HCT116 (cell line): ENCODE measurements at regions not wholly inside any gene's neighbourhood (a gene's known extent, or its start where the extent isn't known, plus 50 kb on each side); places are given as distances from the start of the nearest gene placed in this dataset.

Source experiments
- ATAC-seq: fragments of 200-7000 bp; cut with Tn5 transposase; 2 replicates; pipeline ENCODE4 v1.9.1; 2020; ENCODE audit warnings: mild to moderate bottlenecking, moderate library complexity
- BruUV-seq: library from RNA; stranded (reverse); fragments of 400-500 nt; replicated peaks from 2 replicates; lab custom pipeline; 2021; lab: Mats Ljungman, UMichigan
- CTCF ChIA-PET: fragments of 300-600 bp; sonication (Branson Sonifier 250); formaldehyde crosslinking; loops from one replicate; lab custom pipeline; 2021; ENCODE audit warnings: antibody characterized with exemption; lab: Charles Lee
- POLR2A ChIA-PET: fragments of 300-600, 350-600 bp; sonication (Branson Sonifier 250); formaldehyde crosslinking; loops from one replicate; lab custom pipeline; 2021; ENCODE audit warnings: antibody characterized with exemption; lab: Charles Lee
- RAD21 ChIA-PET, 2 experiments: fragments of 300-600 bp; sonication (Branson Sonifier 250); formaldehyde crosslinking; loops; one replicate each; lab custom pipeline; 2023; ENCODE audit warnings: low total read pairs in 2 of 2; ENCODE audit not compliant: uncharacterized antibody in 2 of 2, unreplicated experiment in 2 of 2, low non-redundant PET in 1 of 2; lab: Charles Lee
- DNase-seq: peaks from one replicate; pipeline ENCODE4 v3.0.0-alpha.2; 2010; ENCODE audit warnings: low read depth, low spot score
- H2AFZ ChIP-seq: fragments of 200-600 bp; shearing (Covaris generic), sonication (generic); 2 replicates; pipeline ENCODE4 v1.6.1; 2017; ENCODE audit warnings: low read depth, mixed run types, mixed read lengths, antibody characterized with exemption, low read length; ENCODE audit not compliant: poor library complexity, severe bottlenecking
- H3K27ac ChIP-seq: 2 replicates; pipeline ENCODE4 v1.5.1; 2012; ENCODE audit warnings: low read depth, low read length
- H3K27me3 ChIP-seq: fragments of 200-600 bp; sonication (generic); 2 replicates; pipeline ENCODE4 v1.6.1; 2016; ENCODE audit warnings: mixed run types, low read length, mixed read lengths; ENCODE audit not compliant: insufficient read depth
- H3K36me3 ChIP-seq, 2 experiments: fragments of 200-500 bp in 1 of 2; fragments of 200-600 bp in 1 of 2; sonication (Bioruptor generic) in 1 of 2; sonication (generic) in 1 of 2; 2 replicates each; pipeline versions ENCODE4 v1.5.1 to v1.6.1; 2014 to 2016; ENCODE audit warnings: low read length in 2 of 2, inconsistent platforms in 1 of 2, mixed read lengths in 1 of 2, mixed run types in 1 of 2; ENCODE audit not compliant: insufficient read depth in 2 of 2, control insufficient read depth in 1 of 2
- H3K4me1 ChIP-seq, 2 experiments: fragments of 200-600 bp in 1 of 2; sonication (generic) in 1 of 2; 2 replicates each; pipeline versions ENCODE4 v1.5.1 to v1.6.1; 2012 to 2017; ENCODE audit warnings: low read length in 2 of 2, inconsistent platforms in 1 of 2, mild to moderate bottlenecking in 1 of 2, mixed read lengths in 1 of 2, mixed run types in 1 of 2, moderate library complexity in 1 of 2; ENCODE audit not compliant: insufficient read depth in 2 of 2, control insufficient read depth in 1 of 2
- H3K4me2 ChIP-seq: fragments of 200-600 bp; sonication (generic); 2 replicates; pipeline ENCODE4 v1.6.1; 2017; ENCODE audit warnings: mixed run types, low read length, mixed read lengths
- H3K4me3 ChIP-seq, 2 experiments: fragments of 200-600 bp in 1 of 2; sonication (generic) in 1 of 2; replicated peaks in 1 of 2; 2 replicates each; pipeline ENCODE4 v1.5.1; 2011 to 2016; ENCODE audit warnings: low read length in 2 of 2, control low read depth in 1 of 2, low read depth in 1 of 2, mild to moderate bottlenecking in 1 of 2, mixed read lengths in 1 of 2, mixed run types in 1 of 2
- H3K79me2 ChIP-seq: fragments of 200-600 bp; sonication (generic); 2 replicates; pipeline ENCODE4 v1.6.1; 2017; ENCODE audit warnings: mild to moderate bottlenecking, mixed run types, low read length, moderate library complexity, mixed read lengths; ENCODE audit not compliant: insufficient read depth
- H3K9ac ChIP-seq: fragments of 200-600 bp; sonication (generic); 2 replicates; pipeline ENCODE4 v1.6.1; 2016; ENCODE audit warnings: low read length, mixed read lengths
- H3K9me2 ChIP-seq: fragments of 200-600 bp; sonication (generic), shearing (Covaris generic); 2 replicates; pipeline ENCODE4 v1.6.1; 2017; ENCODE audit warnings: mixed run types, mild to moderate bottlenecking, moderate library complexity; ENCODE audit not compliant: insufficient read depth
- H3K9me3 ChIP-seq, 2 experiments: fragments of 200-500 bp in 1 of 2; fragments of 200-600 bp in 1 of 2; sonication (Bioruptor generic) in 1 of 2; sonication (generic) in 1 of 2; 2 replicates each; pipeline ENCODE4 v1.6.1; 2014 to 2017; ENCODE audit warnings: low read length in 2 of 2, mixed read lengths in 2 of 2, inconsistent platforms in 1 of 2, low read depth in 1 of 2, mild to moderate bottlenecking in 1 of 2, mixed run types in 1 of 2, moderate library complexity in 1 of 2; ENCODE audit not compliant: control insufficient read depth in 1 of 2, insufficient read depth in 1 of 2
- H4K20me1 ChIP-seq: fragments of 200-600 bp; sonication (generic), shearing (Covaris generic); 2 replicates; pipeline ENCODE4 v1.6.1; 2017; ENCODE audit warnings: mixed run types, mild to moderate bottlenecking, moderate library complexity; ENCODE audit not compliant: insufficient read depth
- ATF3 ChIP-seq: IDR thresholded peaks from 2 replicates; pipeline ENCODE4 v1.6.1; 2012
- CBX3 ChIP-seq: IDR thresholded peaks from 2 replicates; pipeline ENCODE4 v1.6.1; 2012; ENCODE audit warnings: low read depth
- CEBPB ChIP-seq: IDR thresholded peaks from 2 replicates; pipeline ENCODE4 v1.6.1; 2012; ENCODE audit warnings: low read depth
- EGR1 ChIP-seq: IDR thresholded peaks from 2 replicates; pipeline ENCODE4 v1.6.1; 2012; ENCODE audit warnings: low read depth
- ELF1 ChIP-seq: IDR thresholded peaks from 2 replicates; pipeline ENCODE4 v1.6.1; 2012; ENCODE audit warnings: low read depth, borderline replicate concordance
- EZH2 ChIP-seq: fragments of 200-600 bp; sonication (generic); IDR thresholded peaks from 2 replicates; pipeline ENCODE4 v1.6.1; 2017; ENCODE audit warnings: antibody characterized with exemption, mixed run types
- EZH2phosphoT487 ChIP-seq: fragments of 200-600 bp; IDR thresholded peaks from 2 replicates; pipeline ENCODE4 v1.6.1; 2018; ENCODE audit warnings: antibody characterized with exemption, borderline replicate concordance
- FOSL1 ChIP-seq: IDR thresholded peaks from 2 replicates; pipeline ENCODE4 v1.6.1; 2012; ENCODE audit warnings: low read depth
- JUND ChIP-seq: IDR thresholded peaks from 2 replicates; pipeline ENCODE4 v1.6.1; 2012
- MAX ChIP-seq: IDR thresholded peaks from 2 replicates; pipeline ENCODE4 v1.6.1; 2012
- POLR2A ChIP-seq: IDR thresholded peaks from 2 replicates; pipeline ENCODE4 v1.7.0; 2011; ENCODE audit warnings: borderline replicate concordance; ENCODE audit not compliant: insufficient read depth, insufficient read length; ENCODE audit errors: extremely low read depth
- POLR2AphosphoS5 ChIP-seq: IDR thresholded peaks from 2 replicates; pipeline ENCODE4 v1.6.1; 2011; ENCODE audit warnings: mild to moderate bottlenecking, low read depth, low read length, moderate library complexity
- RAD21 ChIP-seq: IDR thresholded peaks from 2 replicates; pipeline ENCODE4 v1.6.1; 2012; ENCODE audit warnings: low read depth, mild to moderate bottlenecking
- SIN3A ChIP-seq: IDR thresholded peaks from 2 replicates; pipeline ENCODE4 v1.6.1; 2012; ENCODE audit warnings: low read depth
- SP1 ChIP-seq: IDR thresholded peaks from 2 replicates; pipeline ENCODE4 v1.6.1; 2012; ENCODE audit warnings: low read depth
- SRF ChIP-seq: IDR thresholded peaks from 2 replicates; pipeline ENCODE4 v1.6.1; 2012; ENCODE audit warnings: low read depth
- YY1 ChIP-seq: IDR thresholded peaks from 2 replicates; pipeline ENCODE4 v1.6.1; 2011; ENCODE audit warnings: low read length, low read depth, moderate library complexity, mild to moderate bottlenecking; ENCODE audit not compliant: insufficient replicate concordance; ENCODE audit errors: extremely low read depth
- ZBTB33 ChIP-seq: IDR thresholded peaks from 2 replicates; pipeline ENCODE4 v1.6.1; 2011; ENCODE audit warnings: mild to moderate bottlenecking, low read length, moderate library complexity; ENCODE audit not compliant: insufficient replicate concordance; ENCODE audit errors: extremely low read depth
- ZFX ChIP-seq: fragments of 450-650 bp; IDR thresholded peaks from 2 replicates; pipeline ENCODE4 v1.6.1; 2017
- ZNF274 ChIP-seq: fragments of 200-500 bp; sonication (Bioruptor generic); IDR thresholded peaks from 2 replicates; pipeline ENCODE4 v1.6.1; 2014; ENCODE audit warnings: mild to moderate bottlenecking, low read depth, low read length, inconsistent platforms
- intact Hi-C: fragments of 100-400 bp; cut with micrococcal nuclease; formaldehyde crosslinking; loops from 2 replicates; pipeline ENCODE4 v1.10.0; 2022

- ATAC-seq (no peak), DNase-seq (no peak)
- intact Hi-C loops, result no loop called here
- Histone ChIP-seq H3K79me2 (no peaks in the 10 kb centered on the region), H2AFZ (no peak overlapping the region), H3K9ac (no peak overlapping the region), H3K36me3 (no peaks in the 10 kb centered on the region), H4K20me1 (no peaks in the 10 kb centered on the region), H3K27me3 (no peaks in the 10 kb centered on the region), H3K9me2 (no peaks in the 10 kb centered on the region), H3K4me1 (no peaks in the 10 kb centered on the region), H3K9me3 (peaks cover 3 to 4% of the 10 kb centered on the region in 2 experiments; a peak in 2 of 4 replicates), H3K4me2 (no peak overlapping the region), H3K4me3 (no peak overlapping the region), H3K27ac (no peak overlapping the region)
- ChIA-PET CTCF (no interaction called here), POLR2A (no interaction called here), RAD21 (no interaction called here)
- TF ChIP-seq POLR2AphosphoS5 (no peak), ZFX (no peak)
- no TSS peak for BruUV-seq
Measured at GRCh38 chr4:57494821-57495220, 384.6 kb upstream of the IGFBP7 start.

GRCh38 chr4:57492251-57492878, 382.2 kb upstream of the IGFBP7 start:
- Histone ChIP-seq H4K20me1 (no peaks in the 10 kb centered on the region), H2AFZ (no peak overlapping the region), H3K9ac (no peak overlapping the region), H3K9me2 (no peaks in the 10 kb centered on the region), H3K4me3 (no peak overlapping the region), H3K36me3 (no peaks in the 10 kb centered on the region), H3K27ac (no peak overlapping the region), H3K4me1 (no peaks in the 10 kb centered on the region), H3K79me2 (no peaks in the 10 kb centered on the region), H3K9me3 (peaks cover 4 to 6% of the 10 kb centered on the region in 2 experiments; a peak in 2 of 4 replicates), H3K4me2 (no peak overlapping the region), H3K27me3 (no peaks in the 10 kb centered on the region)
- CTCF ChIA-PET, result no interaction called here
- TF ChIP-seq YY1 (no peak), ZBTB33 (no peak), ATF3 (no peak), CEBPB (no peak), FOSL1 (no peak), ELF1 (no peak), SP1 (no peak), POLR2A (no peak), SIN3A (no peak), EZH2phosphoT487 (no peak), SRF (no peak), POLR2AphosphoS5 (no peak), EGR1 (no peak), EZH2 (no peak), ZFX (no peak), ZNF274 (no peak), RAD21 (no peak), MAX (no peak), CBX3 (no peak), JUND (no peak)
- RAD21 ChIA-PET, result no interaction called here
- intact Hi-C loops, result no loop called here
- BruUV-seq, result no TSS peak
- no peak for ATAC-seq
- POLR2A ChIA-PET, result no interaction called here
- no peak for DNase-seq
